H7 (cell line): ENCODE measurements at regions not wholly inside any gene's neighbourhood (a gene's known extent, or its start where the extent isn't known, plus 50 kb on each side); places are given as distances from the start of the nearest gene placed in this dataset.

Source experiments
- DNase-seq: peaks from one replicate; pipeline ENCODE4 v3.0.0; 2012
- H3K27me3 ChIP-seq: 2 replicates; pipeline ENCODE4 v1.6.0; 2011; ENCODE audit warnings: mild to moderate bottlenecking, low read length; ENCODE audit not compliant: control insufficient read depth, insufficient read depth
- H3K36me3 ChIP-seq: replicated peaks from 2 replicates; pipeline ENCODE4 v1.5.1; 2011; ENCODE audit warnings: low read length; ENCODE audit not compliant: control insufficient read depth, insufficient read depth
- H3K4me3 ChIP-seq: 2 replicates; pipeline ENCODE4 v1.5.1; 2011; ENCODE audit warnings: low read depth, mild to moderate bottlenecking, control low read depth, low read length, moderate library complexity; ENCODE audit not compliant: insufficient read depth

- Histone ChIP-seq H3K27me3 (no peaks in the 10 kb centered on the region; the same call in 1 of the 2 replicates), H3K36me3 (no peaks in the 10 kb centered on the region), H3K4me3 (no peak overlapping the region)
- no peak for DNase-seq
Measured at GRCh38 chr11:82577246-82577645, 156.4 kb downstream of the FAM181B start.

DNA sequence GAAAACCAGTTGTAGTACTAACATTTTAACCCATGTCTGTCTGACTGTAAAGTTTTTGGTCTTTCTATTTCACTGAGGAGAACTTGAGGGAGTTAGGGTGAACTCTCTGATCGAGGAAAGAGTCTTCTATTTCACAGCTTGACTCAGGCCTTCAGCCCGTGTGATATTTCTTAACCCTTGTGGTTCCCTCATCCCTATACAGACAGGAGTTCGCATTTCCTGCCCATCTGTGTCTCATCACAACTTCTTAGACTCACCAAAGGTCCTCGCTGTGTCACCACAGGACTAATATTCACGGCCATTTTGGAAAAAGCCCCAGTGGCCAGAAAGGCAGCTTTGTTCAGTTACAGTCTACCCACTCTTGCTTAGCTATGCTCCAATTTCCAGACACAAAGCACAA lies 172.8 kb downstream of the FAM181B start:
- Histone ChIP-seq H3K36me3 (no peaks in the 10 kb centered on the region), H3K4me3 (no peak overlapping the region)
- DNase-seq, result no peak

DNA sequence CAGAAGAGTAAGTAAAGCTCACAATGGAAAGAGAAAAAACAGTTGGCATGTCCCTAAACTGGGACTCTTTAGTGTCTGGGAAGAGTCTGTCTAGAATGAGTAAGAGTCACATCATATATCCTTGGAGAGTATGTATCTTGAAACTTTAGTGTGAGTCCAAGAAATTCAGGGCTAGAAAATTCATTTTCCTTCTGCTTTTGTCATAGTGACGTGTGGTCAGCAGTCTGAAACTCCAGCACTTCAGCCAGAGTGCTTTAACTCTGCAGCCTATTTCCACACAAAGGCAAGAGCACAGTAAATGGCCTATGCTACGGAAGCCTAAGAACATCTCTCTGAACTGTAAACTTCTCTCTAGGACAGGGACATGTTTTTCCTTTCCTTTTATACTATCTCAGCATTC lies 174.1 kb downstream of the FAM181B start:
- no peak overlapping the region for H3K4me3 ChIP-seq
- no peaks in the 10 kb centered on the region for H3K36me3 ChIP-seq
- H3K27me3 ChIP-seq, result no peaks in the 10 kb centered on the region
- DNase-seq, result no peak

More for the DNA sequence above, 172.8 kb downstream of the FAM181B start:
- no peaks in the 10 kb centered on the region for H3K27me3 ChIP-seq

DNA sequence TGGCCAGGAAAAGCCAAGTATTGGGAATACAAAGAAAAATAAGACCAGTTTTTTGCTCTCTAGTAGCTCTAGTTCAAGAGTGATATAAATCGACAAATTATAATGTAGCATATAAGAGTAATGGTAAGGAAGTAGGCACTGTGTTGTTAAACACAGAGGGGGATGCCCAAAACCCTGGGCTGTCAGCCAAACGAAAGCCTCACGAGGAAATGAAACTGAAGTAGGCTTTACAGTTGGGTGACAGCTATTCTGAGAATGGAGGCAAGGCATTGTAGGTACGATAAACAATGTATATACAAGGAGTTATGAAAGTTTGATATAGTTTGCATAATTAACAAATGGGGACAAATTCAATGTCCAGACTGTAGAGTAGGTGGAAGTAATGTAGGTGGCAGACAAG lies 176.4 kb downstream of the FAM181B start:
- no peaks in the 10 kb centered on the region for H3K27me3 ChIP-seq
- H3K36me3 ChIP-seq, result no peaks in the 10 kb centered on the region
- DNase-seq, result no peak
- no peak overlapping the region for H3K4me3 ChIP-seq

GRCh38 chr11:82556210-82556609 lies 177.5 kb downstream of the FAM181B start:
- no peaks in the 10 kb centered on the region for H3K27me3 ChIP-seq
- no peak overlapping the region for H3K4me3 ChIP-seq
- H3K36me3 ChIP-seq, result no peaks in the 10 kb centered on the region
- DNase-seq, result no peak

DNA sequence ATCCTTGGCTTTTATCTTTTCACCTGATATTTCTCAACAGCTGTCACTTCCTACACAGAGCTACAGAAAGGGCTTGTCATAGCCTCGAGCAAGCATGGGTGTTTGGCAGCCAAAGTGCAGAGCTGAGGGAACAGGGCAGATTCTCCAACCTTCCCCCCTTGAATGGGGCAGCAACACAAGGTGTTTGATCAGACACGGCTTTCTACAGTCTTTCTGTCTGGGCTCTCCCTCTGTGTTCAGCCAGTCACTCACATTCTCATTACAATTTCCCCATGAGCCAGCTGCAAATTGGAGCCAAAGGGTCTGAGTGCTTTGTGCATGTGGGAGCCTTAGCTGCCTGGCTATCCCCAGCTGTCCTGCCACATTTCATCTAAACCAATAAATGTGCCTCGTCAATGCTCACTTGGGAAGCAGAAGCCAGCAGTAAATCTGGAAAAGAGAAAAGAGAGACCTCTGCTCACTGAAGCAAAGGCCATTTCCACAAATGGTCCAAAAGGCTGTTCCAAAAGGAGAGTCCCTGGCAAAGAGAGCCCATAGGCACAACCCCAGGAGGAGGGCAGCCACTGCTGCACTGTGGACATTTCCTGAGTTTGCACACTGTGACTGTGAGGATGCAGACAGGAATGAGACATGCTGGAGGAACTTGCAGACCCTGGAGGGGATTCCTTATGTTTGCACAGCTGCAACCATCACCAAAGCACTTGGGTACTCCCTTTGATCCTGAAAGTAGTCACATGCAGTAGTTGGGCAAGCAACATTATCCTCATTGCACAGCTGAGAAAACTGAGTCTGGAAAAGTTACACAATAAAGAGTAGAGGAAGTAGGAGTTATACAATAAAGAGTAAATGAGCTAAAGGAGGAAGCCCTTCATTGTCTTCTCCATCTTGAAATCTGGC lies 186.8 kb downstream of the FAM181B start:
- DNase-seq, result peak; percentile 3
- Histone ChIP-seq H3K36me3 (no peaks in the 10 kb centered on the region), H3K27me3 (no peaks in the 10 kb centered on the region), H3K4me3 (no peak overlapping the region)

- Histone ChIP-seq H3K27me3 (no peaks in the 10 kb centered on the region), H3K4me3 (no peak overlapping the region), H3K36me3 (no peaks in the 10 kb centered on the region)
- DNase-seq, result no peak
Measured at GRCh38 chr11:82539669-82540068, 194.0 kb downstream of the FAM181B start.

GRCh38 chr11:82536706-82537105 lies 197.0 kb downstream of the FAM181B start:
- Histone ChIP-seq H3K36me3 (no peaks in the 10 kb centered on the region), H3K27me3 (no peaks in the 10 kb centered on the region), H3K4me3 (no peak overlapping the region)
- DNase-seq, result no peak

GRCh38 chr11:82533628-82534327 lies 199.9 kb downstream of the FAM181B start:
- no peak overlapping the region for H3K4me3 ChIP-seq
- H3K36me3 ChIP-seq, result no peaks in the 10 kb centered on the region
- no peaks in the 10 kb centered on the region for H3K27me3 ChIP-seq
- no peak for DNase-seq

DNA sequence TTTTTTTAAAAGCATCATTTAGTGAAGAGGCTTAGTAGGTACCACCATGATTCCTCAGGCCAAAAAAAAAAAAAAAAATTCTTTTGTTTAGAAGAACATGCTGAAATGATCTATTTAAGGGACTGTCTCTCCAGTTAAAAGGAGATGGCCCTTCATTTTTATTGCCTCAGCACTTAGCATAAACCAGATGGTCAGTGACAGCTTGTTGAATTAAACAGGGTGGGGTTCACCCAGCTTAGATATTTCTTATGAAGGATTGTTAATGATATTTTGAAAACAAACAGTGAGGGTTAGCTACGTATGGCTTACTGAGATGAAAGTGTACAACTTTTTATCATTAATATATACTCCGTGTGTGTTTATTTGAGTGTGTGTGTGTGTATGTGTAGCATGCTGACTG lies 203.7 kb downstream of the FAM181B start:
- Histone ChIP-seq H3K27me3 (no peaks in the 10 kb centered on the region), H3K36me3 (no peaks in the 10 kb centered on the region), H3K4me3 (no peak overlapping the region)
- no peak for DNase-seq

GRCh38 chr11:82527081-82527584 lies 206.5 kb downstream of the FAM181B start:
- no peak for DNase-seq
- Histone ChIP-seq H3K36me3 (no peaks in the 10 kb centered on the region), H3K4me3 (no peak overlapping the region), H3K27me3 (no peaks in the 10 kb centered on the region)

- Histone ChIP-seq H3K4me3 (no peak overlapping the region), H3K27me3 (no peaks in the 10 kb centered on the region), H3K36me3 (no peaks in the 10 kb centered on the region)
- DNase-seq, result no peak
Measured at GRCh38 chr11:82523141-82523540, 210.5 kb downstream of the FAM181B start.

GRCh38 chr11:82521427-82521826 lies 212.2 kb downstream of the FAM181B start:
- Histone ChIP-seq H3K36me3 (no peaks in the 10 kb centered on the region), H3K27me3 (no peaks in the 10 kb centered on the region), H3K4me3 (no peak overlapping the region)
- no peak for DNase-seq

DNA sequence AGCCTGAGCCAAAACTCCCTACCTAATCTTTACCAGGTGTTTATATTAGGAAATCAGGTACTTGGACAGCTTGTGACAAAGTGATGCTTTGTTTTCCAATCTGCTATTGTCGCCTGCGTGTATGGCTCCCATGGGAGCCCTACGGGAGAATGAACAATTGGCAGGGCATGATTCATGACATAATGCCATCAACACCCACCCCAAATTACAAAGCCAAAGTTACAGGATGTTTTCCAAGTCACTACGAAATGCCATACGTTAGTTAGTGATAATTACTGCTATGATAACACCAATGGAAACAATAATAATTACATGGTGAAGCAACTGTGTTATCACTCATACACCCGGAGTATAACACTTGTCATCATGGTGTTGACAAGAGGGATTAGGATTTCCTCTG lies 226.4 kb downstream of the FAM181B start:
- H3K4me3 ChIP-seq, result no peak overlapping the region
- no peak for DNase-seq
- no peaks in the 10 kb centered on the region for H3K36me3 ChIP-seq
- no peaks in the 10 kb centered on the region for H3K27me3 ChIP-seq

GRCh38 chr11:82505379-82505778 lies 228.3 kb downstream of the FAM181B start:
- H3K27me3 ChIP-seq, result no peaks in the 10 kb centered on the region
- no peaks in the 10 kb centered on the region for H3K36me3 ChIP-seq
- no peak overlapping the region for H3K4me3 ChIP-seq
- peak; percentile 33 for DNase-seq
